Lower leg skin (tissue), 4 donors: ENCODE measurements at regions not wholly inside any gene's neighbourhood (a gene's known extent, or its start where the extent isn't known, plus 50 kb on each side); places are given as distances from the start of the nearest gene placed in this dataset.

Experiments used
- DNase-seq, 2 donors: peaks; one replicate each; pipeline ENCODE4 v3.0.0-alpha.2; 2019; ENCODE audit warnings: low spot score in 2 of 2
- H3K4me3 ChIP-seq: fragments of 200-600 bp; sonication (generic); 2 replicates; pipeline ENCODE4 v1.5.1; 2017; ENCODE audit warnings: mild to moderate bottlenecking, low read depth; ENCODE audit not compliant: poor library complexity, severe bottlenecking
- CTCF ChIP-seq, 3 donors: fragments of 450-650 bp; IDR thresholded peaks; one replicate each; pipeline ENCODE4 v1.5.1; 2016; ENCODE audit warnings: antibody characterized with exemption in 3 of 3, mild to moderate bottlenecking in 3 of 3, moderate library complexity in 2 of 3
- POLR2A ChIP-seq, 2 donors: fragments of 450-650 bp; IDR thresholded peaks; one replicate each; pipeline ENCODE4 v1.6.1; 2016 to 2017; ENCODE audit warnings: antibody characterized with exemption in 2 of 2, mild to moderate bottlenecking in 1 of 2, moderate library complexity in 1 of 2
- WGBS, 2 donors: methylation state at CpG; one replicate each; pipeline ENCODE4 v1.1.5; 2018; 5-methylcytosine and 5-hydroxymethylcytosine counted together
- intact Hi-C: fragments of 100-400 bp; cut with DNase I; formaldehyde crosslinking; loops from one replicate; pipeline ENCODE4 v1.15.0; 2023; ENCODE audit warnings: low total_unique reads

GRCh38 chr19:28794301-28794700, 418.6 kb downstream of the UQCRFS1 start:
- 69 to 72% methylated on average over 3 of the region's 3 CpGs for WGBS, 2 donors
- DNase-seq = no peak
- H3K4me3 ChIP-seq = no peak overlapping the region
- intact Hi-C loops = no loop called here
- TF ChIP-seq CTCF (IDR thresholded peaks at IDR 0.05) = no peak
- no peak for TF ChIP-seq POLR2A (IDR thresholded peaks at IDR 0.05)

- DNase-seq = no peak
- intact Hi-C loops = no loop called here
Measured at GRCh38 chr19:28793391-28794168, 419.4 kb downstream of the UQCRFS1 start.

GRCh38 chr19:28785971-28786370, 427.0 kb downstream of the UQCRFS1 start:
- 27 to 29% methylated on average over 3 of the region's 3 CpGs for WGBS, 2 donors
- no peak for DNase-seq
- TF ChIP-seq POLR2A (IDR thresholded peaks at IDR 0.05) (no peak), CTCF (IDR thresholded peaks at IDR 0.05) (no peak)
- intact Hi-C loops = no loop called here
- H3K4me3 ChIP-seq = no peak overlapping the region

More at GRCh38 chr19:28793391-28794168, 419.4 kb downstream of the UQCRFS1 start:
- no peak for TF ChIP-seq CTCF (IDR thresholded peaks at IDR 0.05)
- TF ChIP-seq POLR2A (IDR thresholded peaks at IDR 0.05) = no peak
- WGBS, 2 donors = 3 to 7% methylated on average over 20 to 63 of the region's 97 CpGs
- H3K4me3 ChIP-seq = no peak overlapping the region

GRCh38 chr19:28764066-28764465, 448.9 kb downstream of the UQCRFS1 start:
- no peak for DNase-seq
- TF ChIP-seq CTCF (IDR thresholded peaks at IDR 0.05) (no peak), POLR2A (IDR thresholded peaks at IDR 0.05) (no peak)
- H3K4me3 ChIP-seq = no peak overlapping the region
- intact Hi-C loops = no loop called here

- H3K4me3 ChIP-seq = no peak overlapping the region
- no peak for DNase-seq
- 66 to 82% methylated on average over 2 of the region's 2 CpGs for WGBS, 2 donors
- intact Hi-C loops = loop anchor here (10.0 kb wide), 1 partner anchor 1508 kb away; no protein-coding TSS in a partner anchor
- TF ChIP-seq CTCF (IDR thresholded peaks at IDR 0.05) (no peak), POLR2A (IDR thresholded peaks at IDR 0.05) (no peak)
Measured at GRCh38 chr19:28746478-28746877, 466.5 kb downstream of the UQCRFS1 start.

GRCh38 chr19:28744943-28745342, 468.0 kb downstream of the UQCRFS1 start:
- 73 to 74% methylated on average over 6 of the region's 6 CpGs for WGBS, 2 donors
- no peak for DNase-seq
- no peak for TF ChIP-seq CTCF (IDR thresholded peaks at IDR 0.05)
- TF ChIP-seq POLR2A (IDR thresholded peaks at IDR 0.05) = no peak
- intact Hi-C loops = loop anchor here (10.0 kb wide), 1 partner anchor 1510 kb away; no protein-coding TSS in a partner anchor
- H3K4me3 ChIP-seq = no peak overlapping the region
